HG03095 (cell line): ENCODE measurements at regions not wholly inside any gene's neighbourhood (a gene's known extent, or its start where the extent isn't known, plus 50 kb on each side); places are given as distances from the start of the nearest gene placed in this dataset.

Experiments used
- ATAC-seq: cut with Tn5 transposase; IDR thresholded peaks from one replicate; pipeline ENCODE4 v1.9.1; 2021; ENCODE audit warnings: moderate library complexity; ENCODE audit not compliant: unreplicated experiment

DNA sequence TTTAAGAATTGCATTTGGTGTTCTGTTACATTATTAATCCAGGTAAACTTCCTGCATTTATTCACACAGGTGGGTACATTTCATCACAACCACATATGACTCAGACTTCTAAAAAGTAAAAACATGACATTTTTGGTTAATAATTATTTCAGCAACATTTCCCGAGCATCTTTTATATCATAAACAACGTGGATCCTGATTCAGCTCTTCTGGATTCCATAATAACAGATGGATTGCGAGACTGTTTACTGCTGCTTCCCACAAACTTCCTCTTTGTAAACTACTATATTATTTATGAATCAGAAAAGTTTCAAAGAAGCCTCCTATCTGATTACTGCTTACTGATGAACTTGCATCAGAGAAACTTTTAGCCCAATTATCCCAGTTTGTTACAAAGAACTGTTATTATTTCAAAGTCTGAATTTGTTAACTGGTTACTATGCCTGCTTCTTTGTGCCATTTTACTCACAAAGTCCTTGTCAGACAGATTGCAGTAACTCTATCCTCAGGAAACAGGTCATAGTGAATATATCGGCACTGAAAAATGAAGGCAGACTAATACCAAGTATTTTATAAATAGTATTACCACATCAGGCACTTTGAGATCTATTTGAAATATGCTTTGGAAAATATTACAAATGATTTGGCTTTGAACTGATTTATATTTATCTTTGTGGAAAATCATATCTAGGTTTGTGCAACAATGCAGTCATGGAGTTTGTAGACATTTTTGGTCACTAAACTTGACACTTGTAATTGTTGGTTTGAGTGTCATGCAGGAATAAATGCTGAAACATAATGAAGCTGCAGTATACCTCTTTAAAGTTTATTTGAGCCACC is 511.6 kb downstream of the PLCL1 start:
- no peak for ATAC-seq

DNA sequence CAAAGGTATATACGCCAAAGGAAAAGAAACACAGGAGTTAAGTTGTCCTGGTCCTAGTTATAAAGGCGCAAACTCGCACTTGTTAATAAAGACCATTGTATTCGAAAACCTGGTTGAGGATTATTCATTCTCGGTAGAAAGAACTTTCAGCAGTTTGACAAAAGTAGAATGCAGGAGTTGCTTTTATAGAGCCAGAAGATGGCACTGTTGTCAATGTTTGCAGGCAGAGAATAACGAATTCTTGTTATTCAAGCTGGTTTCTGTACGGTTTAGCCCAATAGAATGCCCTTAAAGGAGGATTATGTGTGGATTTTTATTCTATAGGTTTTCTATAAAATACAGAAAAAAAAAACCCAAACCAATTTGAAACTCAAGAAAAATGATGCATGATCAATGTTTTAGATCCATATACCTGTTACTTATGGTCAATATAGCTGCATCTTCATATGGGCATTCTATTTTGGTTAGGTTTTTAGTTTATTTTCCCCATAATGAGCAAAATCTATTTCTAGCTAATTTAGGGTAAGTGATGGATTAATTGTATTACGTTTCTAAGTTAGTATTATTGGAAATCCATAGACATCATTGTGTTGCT is 510.3 kb downstream of the PLCL1 start:
- ATAC-seq = no peak

DNA sequence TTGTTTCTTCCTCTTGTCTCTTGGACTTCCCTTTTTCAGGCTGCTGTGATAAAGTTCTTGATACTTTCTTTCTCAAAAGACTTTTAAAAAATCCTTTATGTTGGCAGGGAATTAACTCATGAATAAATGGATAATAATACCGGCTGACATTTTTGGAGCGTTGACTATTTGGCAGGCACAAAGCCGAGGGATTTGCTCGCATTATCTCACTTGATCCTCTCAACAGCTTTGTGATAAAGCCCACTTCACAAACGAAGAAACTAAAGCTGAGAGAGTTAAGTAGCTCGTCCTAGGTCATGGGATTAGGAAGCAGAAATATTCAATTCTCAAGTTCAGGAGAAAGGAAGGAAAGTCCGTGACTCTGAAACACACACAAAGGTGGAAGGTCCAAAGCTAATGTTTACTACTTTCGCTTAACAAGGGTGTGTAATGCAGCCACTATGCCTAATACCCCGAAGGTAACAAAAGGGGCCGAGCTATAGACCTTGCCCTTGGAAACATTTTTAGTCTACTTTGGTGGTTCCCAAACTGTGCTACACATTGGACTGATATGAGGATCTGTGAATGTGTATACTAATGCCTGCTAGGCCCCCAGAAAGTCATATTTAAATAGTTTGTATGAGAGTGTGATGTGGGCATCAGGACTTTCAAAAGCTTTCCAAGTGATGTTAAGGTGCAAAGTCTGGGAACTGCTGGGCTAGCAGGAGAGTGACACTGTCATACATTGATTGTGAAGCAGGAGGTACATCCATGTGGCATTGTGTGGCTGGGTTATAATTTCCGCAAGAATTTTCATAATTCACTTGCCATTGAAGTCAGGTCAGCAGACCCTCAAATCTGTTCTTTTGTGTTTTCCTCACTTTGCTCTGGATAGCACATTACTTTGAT is 508.4 kb downstream of the PLCL1 start:
- no peak for ATAC-seq

DNA sequence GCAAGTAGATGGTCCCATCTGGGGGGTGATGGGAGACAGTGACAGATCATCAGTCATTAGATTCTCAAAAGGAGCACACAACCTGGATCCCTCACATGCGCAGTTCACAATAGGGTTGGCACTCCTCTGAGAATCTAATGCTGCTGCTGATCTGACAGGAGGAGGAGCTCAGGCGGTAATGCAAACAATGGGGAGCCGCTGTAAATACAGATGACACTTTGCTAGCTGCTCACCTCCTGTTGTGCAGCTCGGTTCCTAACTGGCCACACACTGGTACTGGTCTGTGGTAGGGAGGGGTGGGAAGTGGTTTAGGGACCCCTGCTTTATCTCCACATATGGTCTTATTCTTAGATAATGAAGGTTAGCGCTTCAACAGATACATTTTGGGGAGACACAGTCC is 506.6 kb downstream of the PLCL1 start:
- no peak for ATAC-seq

DNA sequence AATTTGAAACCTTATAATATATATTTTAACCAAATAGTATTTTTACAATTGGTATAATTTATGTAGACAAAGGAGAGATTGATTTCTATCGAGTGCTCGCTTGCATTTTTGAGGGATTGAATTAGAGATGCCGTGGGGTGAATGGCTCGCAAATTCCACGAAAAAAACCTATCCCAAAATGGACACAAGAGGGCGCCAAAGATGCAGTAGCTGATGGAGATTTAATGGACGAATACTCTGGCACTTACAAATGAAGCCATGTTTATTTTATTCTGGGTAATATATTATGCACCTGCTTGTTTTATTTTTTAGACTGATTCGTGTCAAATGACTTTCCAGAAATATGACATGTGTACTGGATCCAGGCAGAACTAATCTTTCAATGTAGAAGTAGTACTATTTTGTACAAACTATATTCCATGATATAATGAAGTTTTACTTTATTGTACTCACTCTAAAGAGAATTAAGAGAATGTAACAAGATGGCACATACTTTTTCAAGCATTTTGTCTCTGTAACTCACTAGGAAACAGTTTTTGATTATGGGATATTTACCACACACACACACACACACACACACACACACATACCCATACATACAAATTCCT is 505.4 kb downstream of the PLCL1 start:
- no peak for ATAC-seq

DNA sequence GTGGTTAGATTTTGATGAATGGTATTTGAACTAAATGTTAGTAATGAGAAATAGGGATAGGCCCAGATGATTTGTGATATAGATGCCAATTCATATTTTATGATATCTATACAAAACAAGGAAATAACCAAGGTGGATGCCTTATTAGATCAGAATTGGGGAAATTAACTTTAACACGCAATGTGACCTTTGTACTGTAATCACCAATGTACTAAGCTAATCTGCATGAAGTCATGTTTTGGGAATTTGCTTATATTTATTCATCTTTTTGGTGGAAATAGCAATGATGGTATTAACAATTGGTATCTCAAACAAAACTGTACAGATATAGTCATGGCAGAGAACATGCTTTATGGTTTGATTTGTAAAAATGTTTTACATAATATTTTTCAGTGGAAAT is 504.7 kb downstream of the PLCL1 start:
- no peak for ATAC-seq

DNA sequence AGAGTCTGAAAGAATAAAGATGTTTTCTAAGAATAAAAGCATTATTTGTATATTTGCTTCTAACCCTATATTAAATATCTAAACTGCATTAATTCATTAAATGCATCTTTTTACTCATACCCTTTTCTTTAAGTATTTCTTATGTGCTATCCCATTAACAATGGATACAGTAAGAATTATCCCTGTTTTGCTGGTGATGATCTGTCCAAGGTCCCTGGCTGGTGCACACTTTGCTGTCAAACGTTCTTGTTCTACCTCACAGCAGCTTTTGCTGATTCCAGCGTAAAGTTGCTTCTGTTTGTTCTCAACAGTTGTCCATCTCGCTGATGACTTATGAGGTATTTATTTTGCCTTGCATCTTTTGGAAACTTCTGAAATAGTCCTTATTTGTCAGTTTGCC is 504.0 kb downstream of the PLCL1 start:
- ATAC-seq = no peak

DNA sequence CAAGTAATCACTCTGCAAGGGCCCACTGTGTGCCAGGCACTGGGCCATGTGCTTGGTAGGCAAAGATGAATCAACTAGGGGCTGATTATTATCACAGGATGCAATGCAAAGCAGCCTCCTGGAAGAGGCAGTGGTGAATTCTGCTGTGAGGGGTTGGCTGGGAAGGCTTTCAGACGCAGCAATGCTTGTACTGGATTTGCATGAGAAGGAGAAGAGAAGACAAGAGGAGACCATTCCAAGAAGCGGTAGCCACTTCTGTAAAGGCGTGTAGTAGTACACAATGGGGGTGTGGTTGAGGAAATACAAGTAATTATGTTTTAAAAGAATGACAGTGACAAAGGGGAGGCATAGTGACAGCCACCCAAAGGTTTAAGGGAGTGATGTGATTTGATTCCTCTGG is 502.7 kb downstream of the PLCL1 start:
- no peak for ATAC-seq

DNA sequence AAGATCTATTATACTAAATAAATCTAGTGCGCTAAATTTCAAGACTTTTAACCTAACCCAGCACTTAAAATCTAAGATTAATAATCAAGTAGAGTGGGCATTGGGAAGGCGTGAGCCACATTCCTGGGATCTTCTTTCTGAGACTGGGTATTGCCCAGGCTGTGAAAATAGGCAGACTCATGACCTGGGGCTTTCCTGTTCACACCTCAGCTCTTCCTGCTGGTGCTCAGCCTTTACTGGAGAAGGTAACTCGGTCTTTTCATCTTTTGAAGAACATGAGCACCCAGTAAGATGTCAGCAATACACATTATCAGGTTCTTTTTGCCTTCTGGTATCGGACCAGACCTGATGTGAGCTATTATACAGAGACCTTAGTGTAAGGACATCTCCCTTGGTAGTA is 500.5 kb downstream of the PLCL1 start:
- no peak for ATAC-seq

DNA sequence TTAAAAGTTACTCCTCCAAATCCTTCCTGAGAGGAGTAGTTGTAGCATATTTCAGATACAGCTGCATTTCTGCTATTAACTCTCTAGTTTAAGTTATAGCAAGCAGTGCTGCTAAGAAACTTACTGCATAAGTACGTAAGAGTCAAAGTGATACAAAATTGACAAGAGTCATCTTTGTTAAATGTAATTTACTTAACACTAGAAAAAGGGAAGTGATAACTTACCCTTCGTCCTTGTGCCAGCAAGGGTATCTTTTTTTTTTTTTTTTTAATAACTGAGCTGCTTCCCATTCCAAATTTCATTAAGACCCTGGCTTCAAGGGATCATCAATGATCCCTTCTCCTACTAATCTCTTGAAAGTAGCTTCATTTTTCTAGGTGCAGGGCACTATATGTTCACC is 493.0 kb downstream of the PLCL1 start:
- ATAC-seq = no peak

DNA sequence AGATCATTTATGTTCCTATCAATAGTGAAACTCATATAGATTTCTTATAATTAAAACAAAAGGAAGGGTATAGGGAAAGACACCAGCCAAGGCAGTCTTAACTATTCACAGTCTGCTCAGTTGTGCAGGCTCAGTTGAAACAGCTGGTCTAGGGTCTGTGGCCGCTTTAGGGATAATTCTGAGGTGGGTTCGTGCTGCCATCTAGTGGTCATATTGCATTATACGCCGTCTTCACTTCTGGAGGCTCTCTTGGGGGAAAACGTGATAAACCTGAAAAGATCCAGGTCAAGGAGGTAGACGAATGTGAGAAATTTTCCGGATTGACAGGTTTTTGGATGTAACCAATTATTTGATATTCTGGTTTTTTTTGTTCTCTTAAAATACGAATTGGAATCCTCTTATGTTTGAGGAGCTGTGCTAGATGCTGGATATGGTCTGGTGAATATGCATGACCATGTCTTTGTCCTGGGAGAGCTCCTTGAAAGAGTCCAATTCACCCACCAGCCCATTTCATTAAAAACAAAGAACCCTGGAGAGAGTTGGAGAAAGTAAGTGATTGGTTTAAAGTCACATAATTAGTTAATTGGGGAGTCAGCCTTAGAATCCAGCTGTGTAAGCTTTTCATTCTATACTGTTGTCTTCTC is 492.4 kb downstream of the PLCL1 start:
- ATAC-seq = peak; percentile 74

DNA sequence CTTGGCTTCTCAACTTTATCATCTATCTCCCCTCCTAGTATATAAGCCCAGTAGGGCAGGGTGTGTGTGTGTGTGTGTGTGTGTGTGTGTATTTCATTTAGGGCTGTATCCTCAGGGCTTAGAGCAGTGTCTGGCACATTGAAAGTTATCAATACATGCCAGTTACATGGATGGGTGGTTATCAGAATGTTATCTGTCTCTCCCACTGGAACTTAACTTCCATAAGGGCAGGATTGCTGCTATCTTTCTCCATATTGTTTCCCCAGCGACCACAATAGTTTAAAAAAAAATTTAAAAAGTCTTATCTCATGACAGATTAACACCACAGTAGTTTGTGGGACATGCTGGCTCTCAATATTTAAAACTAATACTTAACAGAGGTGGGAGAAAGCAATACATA is 488.9 kb downstream of the PLCL1 start:
- ATAC-seq = no peak

DNA sequence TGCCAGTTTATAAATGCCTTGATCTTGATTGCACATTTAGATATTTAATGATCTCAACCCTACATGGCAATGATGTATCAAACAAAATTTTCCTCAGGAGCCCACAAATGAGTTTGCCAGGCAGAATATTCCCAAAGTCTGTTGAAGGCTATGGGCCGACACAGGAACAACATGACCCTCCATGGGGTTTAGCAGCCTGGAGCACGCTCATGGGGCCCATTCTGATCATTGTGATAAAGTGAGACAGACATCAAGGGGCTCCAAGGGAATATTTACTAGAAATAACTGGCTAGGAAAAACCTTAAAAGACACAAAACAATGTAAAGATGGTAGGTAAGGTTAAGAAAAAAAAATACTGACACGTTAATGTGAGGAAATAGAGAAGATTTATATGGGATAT is 485.4 kb downstream of the PLCL1 start:
- ATAC-seq = no peak

DNA sequence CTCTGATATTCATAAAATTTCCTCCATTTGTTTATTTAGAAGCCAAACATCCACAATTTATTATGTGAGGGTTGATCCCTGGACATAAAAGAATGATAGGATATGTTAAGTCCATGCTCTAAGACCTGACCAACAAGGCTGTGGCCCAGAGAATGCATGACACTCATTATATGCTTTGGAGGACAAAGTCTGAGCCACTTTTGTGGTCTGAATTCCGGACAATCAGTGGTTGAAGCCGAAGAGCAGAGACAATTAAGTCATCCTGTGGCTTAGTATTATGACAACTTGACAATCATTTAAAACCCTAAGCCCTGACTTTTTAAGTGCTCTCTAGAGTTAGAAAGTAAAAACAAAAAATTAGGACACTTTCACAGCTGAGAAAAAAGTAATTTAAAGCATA is 483.3 kb downstream of the PLCL1 start:
- no peak for ATAC-seq

DNA sequence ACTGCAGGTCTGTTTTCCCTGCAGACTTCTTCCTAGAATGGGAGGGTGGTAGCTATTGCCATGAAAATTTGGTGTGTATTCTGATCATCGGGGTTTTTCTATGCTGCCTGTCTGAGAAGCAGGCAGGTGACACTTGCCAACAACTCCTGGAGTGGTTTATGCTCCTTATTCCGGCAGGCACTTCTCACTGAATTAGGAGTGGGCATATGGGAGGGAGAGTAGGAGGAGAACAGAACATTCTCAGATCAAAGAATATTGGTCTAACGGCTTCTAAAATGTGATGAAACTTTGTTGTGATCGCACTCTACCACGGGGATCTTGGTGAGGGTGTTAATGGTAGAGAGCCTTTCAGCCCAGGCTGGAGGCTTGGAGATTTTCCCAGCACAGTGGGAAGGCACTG is 480.8 kb downstream of the PLCL1 start:
- no peak for ATAC-seq

DNA sequence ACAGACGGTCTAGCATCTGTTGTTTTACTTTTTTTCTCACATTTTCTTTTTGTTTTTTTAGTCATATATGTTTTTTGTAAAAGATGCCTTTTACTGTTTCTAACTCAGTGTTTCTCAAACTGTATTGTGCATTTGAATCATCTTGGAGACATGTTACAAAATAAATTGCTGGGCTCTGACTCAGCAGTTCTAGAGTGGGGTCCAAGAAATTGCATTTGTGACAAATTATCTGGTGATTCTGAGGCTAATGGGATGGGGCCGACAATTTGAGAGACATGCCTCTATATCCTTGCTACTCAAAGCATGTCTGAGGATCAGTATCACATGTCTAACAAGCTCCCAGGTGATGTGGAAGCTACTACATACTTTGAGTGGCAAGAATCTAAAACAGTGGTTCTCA is 478.8 kb downstream of the PLCL1 start:
- no peak for ATAC-seq

DNA sequence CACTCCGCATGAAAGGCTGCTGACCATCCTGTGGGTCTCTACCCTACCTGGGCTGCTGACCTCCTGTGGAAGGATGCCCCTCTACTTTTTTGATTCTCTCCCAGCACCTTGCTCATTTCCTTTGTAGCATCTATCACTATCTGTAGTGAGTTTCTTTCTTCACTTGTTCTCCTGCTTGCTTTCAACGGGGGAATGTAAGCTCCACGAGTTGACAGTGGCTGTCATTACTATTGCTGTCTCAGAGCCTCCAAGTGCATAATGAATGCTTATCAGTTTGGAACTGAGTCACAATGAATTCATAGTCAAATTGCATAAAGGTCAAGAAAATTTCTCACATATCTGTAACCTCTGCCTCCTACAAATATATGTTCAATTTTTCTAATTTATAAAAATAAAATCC is 477.7 kb downstream of the PLCL1 start:
- ATAC-seq = no peak

DNA sequence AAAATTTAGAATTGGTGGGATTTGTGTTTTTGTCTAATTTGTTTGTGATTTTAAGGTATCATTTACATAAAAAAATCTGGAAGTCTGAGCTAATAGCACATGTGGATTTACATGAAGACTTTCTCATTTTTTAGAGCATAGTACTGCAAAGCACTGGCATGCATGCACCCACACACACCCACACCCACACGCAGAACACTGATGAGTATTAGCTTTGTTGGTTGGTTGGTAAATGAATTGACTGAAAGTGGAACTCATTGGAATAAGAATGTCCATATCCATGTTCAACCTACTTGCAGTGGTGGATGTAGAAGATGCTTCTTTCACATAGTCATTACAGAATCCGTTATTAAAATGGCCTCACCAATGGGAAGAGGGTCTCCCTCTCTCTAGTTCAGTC is 475.8 kb downstream of the PLCL1 start:
- no peak for ATAC-seq

DNA sequence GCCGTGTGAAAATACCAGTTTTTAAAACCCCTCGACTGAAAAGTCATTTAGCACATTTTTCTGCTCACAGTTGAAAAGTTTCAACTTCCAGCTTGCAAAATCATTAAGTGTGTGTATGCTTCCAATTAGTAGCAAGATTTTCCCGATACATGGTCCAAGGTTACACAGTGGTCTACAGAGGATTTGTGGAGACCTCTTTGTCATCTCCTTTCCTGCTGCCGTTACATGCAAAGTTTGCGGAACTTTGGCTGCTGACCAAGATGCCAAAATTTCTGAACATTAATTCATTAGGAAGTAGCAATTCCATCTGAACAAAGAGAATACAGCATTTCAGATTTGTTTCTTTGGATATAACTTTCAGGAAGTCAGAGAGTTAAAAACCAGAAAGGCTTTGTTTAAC is 474.6 kb downstream of the PLCL1 start:
- ATAC-seq = no peak

DNA sequence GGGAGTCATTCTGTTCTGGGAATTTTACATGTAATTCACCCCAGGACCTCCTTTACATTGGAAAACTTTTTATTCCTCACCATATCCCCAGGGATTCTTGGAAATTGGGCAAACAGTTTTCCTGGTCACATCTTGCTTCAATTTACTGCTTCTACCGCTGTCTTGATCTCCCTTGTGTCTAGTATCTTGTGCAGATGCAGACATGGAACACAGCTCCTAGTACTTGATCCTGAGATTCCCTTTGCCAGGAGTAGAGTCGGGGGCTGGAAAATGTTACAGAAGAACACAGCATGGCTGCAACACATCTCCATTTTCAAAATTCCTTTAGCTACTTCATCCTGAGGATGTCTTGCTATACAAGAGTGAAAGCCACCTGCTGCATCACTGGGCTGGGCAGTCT is 472.8 kb downstream of the PLCL1 start:
- ATAC-seq = no peak

DNA sequence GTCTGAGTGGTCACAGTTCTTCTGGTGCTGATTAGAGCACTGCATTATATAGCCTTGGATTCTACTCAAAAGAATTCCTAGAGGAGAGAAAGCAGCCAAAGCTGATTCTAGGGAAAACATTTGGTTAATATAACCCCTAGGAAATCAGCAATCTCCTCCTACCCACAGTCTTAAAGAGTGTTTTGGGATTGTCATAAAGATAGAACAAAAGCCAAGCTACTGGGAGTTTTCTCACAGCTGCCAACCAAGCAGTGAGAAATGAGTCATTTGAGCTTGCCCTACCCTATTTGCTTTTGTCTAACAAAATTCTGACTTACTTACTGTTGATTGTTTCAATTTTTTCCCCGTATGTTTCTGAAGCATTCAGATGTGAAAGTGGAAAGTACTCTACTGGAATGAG is 469.3 kb downstream of the PLCL1 start:
- no peak for ATAC-seq
